ENCODE measurements at regions not wholly inside any gene's neighbourhood (a gene's known extent, or its start where the extent isn't known, plus 50 kb on each side); places are given as distances from the start of the nearest gene placed in this dataset.
"Not testable (repeated sequence)": the region's sequence is repeated elsewhere in the genome, so short reads cannot be mapped to it uniquely, and the experiment has no call there.

- Histone ChIP-seq H3K9me3 (ENCODE audit: control insufficient read depth in 2 of 2, low read length in 2 of 2) (no peaks in the 10 kb centered on the region), H3K27me3 (ENCODE audit: control insufficient read depth in 2 of 2, insufficient read depth in 2 of 2, low read length in 2 of 2) (no peaks in the 10 kb centered on the region), H3K9ac (ENCODE audit: low read depth in 1 of 2, low read length in 2 of 2) (no peak overlapping the region), H3K4me3 (ENCODE audit: low read length in 2 of 2) (no peak overlapping the region), H3K27ac (ENCODE audit: low read depth in 2 of 2, low read length in 2 of 2) (no peak overlapping the region), H3K4me1 (ENCODE audit: control insufficient read depth in 2 of 2, insufficient read depth in 2 of 2, low read length in 2 of 2) (no peaks in the 10 kb centered on the region), H3K36me3 (ENCODE audit: control insufficient read depth in 2 of 2, insufficient read depth in 2 of 2, low read length in 2 of 2) (no peaks in the 10 kb centered on the region)
Observed at GRCh38 chr5:92659246-92659645, 921.8 kb downstream of the NR2F1-AS1 start.

- H3K4me3 ChIP-seq (ENCODE audit: low read length in 2 of 2); H3K4me1 ChIP-seq (ENCODE audit: control insufficient read depth in 2 of 2, insufficient read depth in 2 of 2, low read length in 2 of 2); H3K27ac ChIP-seq (ENCODE audit: low read depth in 2 of 2, low read length in 2 of 2); H3K9ac ChIP-seq (ENCODE audit: low read depth in 1 of 2, low read length in 2 of 2); H3K36me3 ChIP-seq (ENCODE audit: control insufficient read depth in 2 of 2, insufficient read depth in 2 of 2, low read length in 2 of 2); H3K27me3 ChIP-seq (ENCODE audit: control insufficient read depth in 2 of 2, insufficient read depth in 2 of 2, low read length in 2 of 2); H3K9me3 ChIP-seq (ENCODE audit: control insufficient read depth in 2 of 2, low read length in 2 of 2): not testable (repeated sequence)
Observed at GRCh38 chr5:92654601-92655000, 926.4 kb downstream of the NR2F1-AS1 start.

- Histone ChIP-seq H3K4me1 (ENCODE audit: control insufficient read depth in 2 of 2, insufficient read depth in 2 of 2, low read length in 2 of 2) (no peaks in the 10 kb centered on the region), H3K4me3 (ENCODE audit: low read length in 2 of 2) (no peak overlapping the region), H3K27ac (ENCODE audit: low read depth in 2 of 2, low read length in 2 of 2) (no peak overlapping the region), H3K9me3 (ENCODE audit: control insufficient read depth in 2 of 2, low read length in 2 of 2) (no peaks in the 10 kb centered on the region), H3K9ac (ENCODE audit: low read depth in 1 of 2, low read length in 2 of 2) (no peak overlapping the region), H3K27me3 (ENCODE audit: control insufficient read depth in 2 of 2, insufficient read depth in 2 of 2, low read length in 2 of 2) (no peaks in the 10 kb centered on the region), H3K36me3 (ENCODE audit: control insufficient read depth in 2 of 2, insufficient read depth in 2 of 2, low read length in 2 of 2) (no peaks in the 10 kb centered on the region)
Observed at GRCh38 chr5:92653730-92654461, 927.1 kb downstream of the NR2F1-AS1 start.

- Histone ChIP-seq H3K9me3 (ENCODE audit: control insufficient read depth in 2 of 2, low read length in 2 of 2) (no peaks in the 10 kb centered on the region), H3K4me3 (ENCODE audit: low read length in 2 of 2) (no peak overlapping the region), H3K27ac (ENCODE audit: low read depth in 2 of 2, low read length in 2 of 2) (no peak overlapping the region), H3K36me3 (ENCODE audit: control insufficient read depth in 2 of 2, insufficient read depth in 2 of 2, low read length in 2 of 2) (no peaks in the 10 kb centered on the region), H3K9ac (ENCODE audit: low read depth in 1 of 2, low read length in 2 of 2) (no peak overlapping the region), H3K4me1 (ENCODE audit: control insufficient read depth in 2 of 2, insufficient read depth in 2 of 2, low read length in 2 of 2) (no peaks in the 10 kb centered on the region), H3K27me3 (ENCODE audit: control insufficient read depth in 2 of 2, insufficient read depth in 2 of 2, low read length in 2 of 2) (no peaks in the 10 kb centered on the region)
Observed at GRCh38 chr5:92652756-92653155, 928.3 kb downstream of the NR2F1-AS1 start.

- H3K9me3 ChIP-seq (ENCODE audit: control insufficient read depth in 2 of 2, low read length in 2 of 2), result no peaks in the 10 kb centered on the region
- H3K36me3 ChIP-seq (ENCODE audit: control insufficient read depth in 2 of 2, insufficient read depth in 2 of 2, low read length in 2 of 2), result no peaks in the 10 kb centered on the region
- H3K4me1 ChIP-seq (ENCODE audit: control insufficient read depth in 2 of 2, insufficient read depth in 2 of 2, low read length in 2 of 2), result peaks cover 2 to 7% of the 10 kb centered on the region in 2 donors
- H3K4me3 ChIP-seq (ENCODE audit: low read length in 2 of 2), result no peak overlapping the region
- H3K9ac ChIP-seq (ENCODE audit: low read depth in 1 of 2, low read length in 2 of 2), result no peak overlapping the region
- no peak overlapping the region for H3K27ac ChIP-seq (ENCODE audit: low read depth in 2 of 2, low read length in 2 of 2)
- H3K27me3 ChIP-seq (ENCODE audit: control insufficient read depth in 2 of 2, insufficient read depth in 2 of 2, low read length in 2 of 2), result no peaks in the 10 kb centered on the region
Observed at GRCh38 chr5:92644266-92644886, 936.6 kb downstream of the NR2F1-AS1 start.

- H3K36me3 ChIP-seq (ENCODE audit: control insufficient read depth in 2 of 2, insufficient read depth in 2 of 2, low read length in 2 of 2), result no peaks in the 10 kb centered on the region
- H3K9me3 ChIP-seq (ENCODE audit: control insufficient read depth in 2 of 2, low read length in 2 of 2), result no peaks in the 10 kb centered on the region
- no peak overlapping the region for H3K27ac ChIP-seq (ENCODE audit: low read depth in 2 of 2, low read length in 2 of 2)
- H3K9ac ChIP-seq (ENCODE audit: low read depth in 1 of 2, low read length in 2 of 2), result no peak overlapping the region
- no peaks in the 10 kb centered on the region for H3K27me3 ChIP-seq (ENCODE audit: control insufficient read depth in 2 of 2, insufficient read depth in 2 of 2, low read length in 2 of 2)
- H3K4me1 ChIP-seq (ENCODE audit: control insufficient read depth in 2 of 2, insufficient read depth in 2 of 2, low read length in 2 of 2), result peaks cover 2 to 7% of the 10 kb centered on the region in 2 donors
- H3K4me3 ChIP-seq (ENCODE audit: low read length in 2 of 2), result peak overlapping the region in 1 of 2 donors; percentile 22
Observed at GRCh38 chr5:92641031-92641962, 939.7 kb downstream of the NR2F1-AS1 start.

GRCh38 chr5:92640340-92640739, 940.7 kb downstream of the NR2F1-AS1 start:
- Histone ChIP-seq H3K9me3 (ENCODE audit: control insufficient read depth in 2 of 2, low read length in 2 of 2) (no peaks in the 10 kb centered on the region), H3K36me3 (ENCODE audit: control insufficient read depth in 2 of 2, insufficient read depth in 2 of 2, low read length in 2 of 2) (no peaks in the 10 kb centered on the region), H3K27ac (ENCODE audit: low read depth in 2 of 2, low read length in 2 of 2) (no peak overlapping the region), H3K4me3 (ENCODE audit: low read length in 2 of 2) (no peak overlapping the region), H3K9ac (ENCODE audit: low read depth in 1 of 2, low read length in 2 of 2) (no peak overlapping the region), H3K27me3 (ENCODE audit: control insufficient read depth in 2 of 2, insufficient read depth in 2 of 2, low read length in 2 of 2) (no peaks in the 10 kb centered on the region), H3K4me1 (ENCODE audit: control insufficient read depth in 2 of 2, insufficient read depth in 2 of 2, low read length in 2 of 2) (peaks cover 2 to 7% of the 10 kb centered on the region in 2 donors)

- Histone ChIP-seq H3K4me1 (ENCODE audit: control insufficient read depth in 2 of 2, insufficient read depth in 2 of 2, low read length in 2 of 2) (peaks cover 2 to 7% of the 10 kb centered on the region in 2 donors), H3K4me3 (ENCODE audit: low read length in 2 of 2) (no peak overlapping the region), H3K27ac (ENCODE audit: low read depth in 2 of 2, low read length in 2 of 2) (no peak overlapping the region), H3K27me3 (ENCODE audit: control insufficient read depth in 2 of 2, insufficient read depth in 2 of 2, low read length in 2 of 2) (no peaks in the 10 kb centered on the region), H3K36me3 (ENCODE audit: control insufficient read depth in 2 of 2, insufficient read depth in 2 of 2, low read length in 2 of 2) (no peaks in the 10 kb centered on the region), H3K9me3 (ENCODE audit: control insufficient read depth in 2 of 2, low read length in 2 of 2) (no peaks in the 10 kb centered on the region), H3K9ac (ENCODE audit: low read depth in 1 of 2, low read length in 2 of 2) (no peak overlapping the region)
Observed at GRCh38 chr5:92637960-92638359, 943.1 kb downstream of the NR2F1-AS1 start.

GRCh38 chr5:92637247-92637646, 943.8 kb downstream of the NR2F1-AS1 start:
- H3K9me3 ChIP-seq (ENCODE audit: control insufficient read depth in 2 of 2, low read length in 2 of 2), result no peaks in the 10 kb centered on the region
- H3K9ac ChIP-seq (ENCODE audit: low read depth in 1 of 2, low read length in 2 of 2), result no peak overlapping the region
- no peak overlapping the region for H3K4me3 ChIP-seq (ENCODE audit: low read length in 2 of 2)
- peaks cover 2 to 7% of the 10 kb centered on the region in 2 donors for H3K4me1 ChIP-seq (ENCODE audit: control insufficient read depth in 2 of 2, insufficient read depth in 2 of 2, low read length in 2 of 2)
- no peak overlapping the region for H3K27ac ChIP-seq (ENCODE audit: low read depth in 2 of 2, low read length in 2 of 2)
- no peaks in the 10 kb centered on the region for H3K27me3 ChIP-seq (ENCODE audit: control insufficient read depth in 2 of 2, insufficient read depth in 2 of 2, low read length in 2 of 2)
- H3K36me3 ChIP-seq (ENCODE audit: control insufficient read depth in 2 of 2, insufficient read depth in 2 of 2, low read length in 2 of 2), result no peaks in the 10 kb centered on the region

GRCh38 chr5:92635001-92635461, 946.0 kb downstream of the NR2F1-AS1 start:
- Histone ChIP-seq H3K9ac (ENCODE audit: low read depth in 1 of 2, low read length in 2 of 2) (no peak overlapping the region), H3K4me1 (ENCODE audit: control insufficient read depth in 2 of 2, insufficient read depth in 2 of 2, low read length in 2 of 2) (no peaks in the 10 kb centered on the region), H3K9me3 (ENCODE audit: control insufficient read depth in 2 of 2, low read length in 2 of 2) (no peaks in the 10 kb centered on the region), H3K36me3 (ENCODE audit: control insufficient read depth in 2 of 2, insufficient read depth in 2 of 2, low read length in 2 of 2) (no peaks in the 10 kb centered on the region), H3K27me3 (ENCODE audit: control insufficient read depth in 2 of 2, insufficient read depth in 2 of 2, low read length in 2 of 2) (no peaks in the 10 kb centered on the region), H3K4me3 (ENCODE audit: low read length in 2 of 2) (no peak overlapping the region), H3K27ac (ENCODE audit: low read depth in 2 of 2, low read length in 2 of 2) (no peak overlapping the region)

All from mucosa of rectum (tissue), 2 donors.